GM18951 (cell line): ENCODE measurements at regions not wholly inside any gene's neighbourhood (a gene's known extent, or its start where the extent isn't known, plus 50 kb on each side); places are given as distances from the start of the nearest gene placed in this dataset.

ENCODE experiments used
- POLR2A ChIP-seq: IDR thresholded peaks from 4 replicates; pipeline ENCODE4 v1.6.1; 2011; ENCODE audit warnings: mild to moderate bottlenecking; ENCODE audit not compliant: insufficient read length, insufficient read depth; ENCODE audit errors: extremely low read depth
- in situ Hi-C: fragments of 300-500 bp; cut with MboI; formaldehyde crosslinking; loops from one replicate; pipeline ENCODE4 v1.12.0; 2022; ENCODE audit warnings: low sequenced_read_pairs, mixed read lengths, inconsistent platforms; ENCODE audit not compliant: unreplicated experiment

DNA sequence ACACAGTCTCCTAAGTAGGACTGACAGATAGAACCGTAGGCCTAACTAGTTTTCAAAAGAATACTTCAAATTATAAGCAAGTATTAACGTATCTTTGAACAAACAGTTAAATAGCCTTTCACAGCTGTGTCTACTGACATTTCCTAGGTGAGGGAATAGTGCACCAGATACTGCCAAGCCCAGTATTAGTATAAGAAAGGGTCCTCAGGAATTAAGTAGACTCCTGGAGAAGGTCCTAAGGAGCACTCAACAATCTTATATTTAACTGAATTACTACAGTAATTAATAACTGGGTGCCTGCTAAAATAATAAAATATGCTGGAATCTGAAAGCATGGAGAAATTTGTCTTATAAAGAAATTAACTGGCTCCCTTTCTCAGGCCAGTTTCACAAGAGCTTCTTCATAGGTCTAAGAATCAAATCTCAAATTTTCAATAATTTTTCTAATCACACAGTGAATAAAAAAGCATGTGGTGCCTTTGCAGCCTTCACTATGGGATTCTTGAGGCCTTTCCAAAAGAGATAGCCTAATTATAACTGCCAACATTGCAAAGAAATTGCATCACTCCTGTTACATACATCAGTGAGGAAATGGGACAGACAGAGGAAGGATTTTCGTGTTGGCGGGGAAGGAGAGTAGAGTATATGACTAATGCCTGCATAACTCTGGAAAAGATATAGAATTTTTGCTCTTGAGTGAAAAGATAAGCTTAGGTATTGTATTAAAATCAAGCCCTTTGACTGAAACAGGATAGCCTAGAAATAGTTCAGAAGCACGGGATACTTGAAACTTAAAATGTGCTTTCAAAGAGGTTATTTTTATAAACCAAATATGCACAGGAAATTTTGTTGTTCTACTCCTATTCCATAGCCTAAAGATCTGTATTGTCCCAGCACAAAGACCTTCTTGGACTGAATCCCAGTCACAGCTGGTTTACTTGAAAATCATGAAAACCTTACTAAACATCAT lies 228.6 kb upstream of the STK17B start:
- in situ Hi-C loops = no loop called here

DNA sequence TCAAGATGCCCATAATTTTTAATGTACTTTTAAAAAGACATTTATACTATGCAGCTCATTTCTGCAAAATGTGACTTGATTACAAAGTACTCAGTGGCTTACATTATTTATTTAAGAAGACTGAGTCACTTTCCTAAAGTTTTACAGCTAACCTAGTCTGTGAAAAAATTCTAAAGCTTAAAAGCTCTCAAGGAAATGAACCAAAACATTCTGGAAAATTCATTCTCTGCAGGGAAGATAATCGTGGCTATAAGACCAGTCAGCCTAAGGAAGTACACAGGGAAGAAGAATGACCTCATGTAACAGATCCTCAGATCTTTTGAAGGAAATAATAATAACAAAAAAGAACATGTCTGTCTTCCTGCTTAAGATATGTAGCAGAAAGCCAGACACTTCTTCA lies 232.1 kb upstream of the STK17B start:
- in situ Hi-C loops = no loop called here
- no peak for TF ChIP-seq POLR2A

More for the DNA sequence above, 228.6 kb upstream of the STK17B start:
- no peak for TF ChIP-seq POLR2A

DNA sequence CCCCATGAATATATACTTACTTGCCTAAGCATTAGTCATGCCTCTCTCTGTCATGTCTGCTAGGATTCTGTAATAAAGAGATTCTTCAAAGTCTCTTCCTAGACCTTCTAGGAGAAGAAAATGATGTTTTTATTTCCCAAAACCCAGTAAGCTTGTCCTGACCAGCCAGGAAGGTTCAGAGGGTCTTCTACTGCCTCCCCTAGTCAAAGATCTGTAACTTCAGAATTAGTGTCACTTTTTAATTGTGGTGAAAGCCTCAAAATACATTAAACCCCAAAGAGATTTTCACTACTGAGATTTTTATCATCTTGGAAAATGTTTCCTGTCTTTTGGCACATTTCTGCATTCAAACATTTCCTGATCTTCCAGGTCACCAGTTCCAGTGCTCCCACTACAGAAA lies 232.9 kb upstream of the STK17B start:
- in situ Hi-C loops = no loop called here
- no peak for TF ChIP-seq POLR2A

- in situ Hi-C loops = no loop called here
- no peak for TF ChIP-seq POLR2A
Observed at GRCh38 chr2:196407675-196408264, 231.7 kb upstream of the CCDC150 start.

- no peak for TF ChIP-seq POLR2A
- in situ Hi-C loops = no loop called here
Observed at GRCh38 chr2:196409376-196409775, 230.1 kb upstream of the CCDC150 start.

DNA sequence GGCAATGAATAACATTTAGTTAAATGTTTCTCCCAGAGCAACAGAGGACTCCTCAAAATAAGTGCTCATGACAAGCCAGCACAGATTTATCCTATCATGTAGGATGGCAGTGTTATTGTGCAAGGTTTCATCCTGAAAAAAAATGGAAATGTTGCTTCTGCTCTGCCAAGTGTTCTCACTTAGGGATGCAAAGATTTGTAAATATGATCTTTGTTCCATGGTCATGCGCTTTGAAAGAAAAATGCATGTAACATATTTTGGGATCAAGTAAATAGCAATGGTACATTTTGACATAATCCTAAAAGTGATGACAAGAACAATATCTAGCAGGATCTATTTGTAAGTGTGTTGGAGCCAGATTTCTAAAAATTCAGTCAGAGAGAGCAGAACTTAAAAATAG lies 229.5 kb upstream of the CCDC150 start:
- no peak for TF ChIP-seq POLR2A
- in situ Hi-C loops = no loop called here

GRCh38 chr2:196413821-196414274 lies 225.7 kb upstream of the CCDC150 start:
- in situ Hi-C loops = no loop called here
- TF ChIP-seq POLR2A = no peak

- no peak for TF ChIP-seq POLR2A
Observed at GRCh38 chr2:196415384-196415783, 224.1 kb upstream of the CCDC150 start.

GRCh38 chr2:196420143-196420542 lies 219.4 kb upstream of the CCDC150 start:
- no peak for TF ChIP-seq POLR2A
- in situ Hi-C loops = no loop called here

More at GRCh38 chr2:196415384-196415783, 224.1 kb upstream of the CCDC150 start:
- in situ Hi-C loops = no loop called here

- in situ Hi-C loops = no loop called here
- no peak for TF ChIP-seq POLR2A
Observed at GRCh38 chr2:196421880-196422279, 217.6 kb upstream of the CCDC150 start.

DNA sequence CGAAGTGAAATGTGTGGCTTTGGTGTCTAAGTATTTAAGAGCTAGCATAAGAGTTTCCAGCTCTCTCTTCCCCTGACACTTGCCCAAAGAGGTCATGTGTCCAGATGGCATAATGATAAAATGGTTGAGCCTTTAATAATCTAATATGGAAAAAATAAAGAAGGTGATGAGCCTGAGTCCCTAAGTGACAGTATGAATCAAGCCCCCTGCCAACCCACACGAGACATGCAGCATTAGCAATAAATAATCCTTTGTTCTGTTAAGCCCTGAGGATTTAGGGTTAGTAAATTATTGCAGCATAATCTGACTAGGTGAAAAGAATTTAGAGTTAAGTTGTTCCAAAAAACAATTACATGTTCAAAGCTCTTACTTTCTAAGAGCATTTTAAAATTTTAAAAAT lies 217.2 kb upstream of the CCDC150 start:
- TF ChIP-seq POLR2A = no peak
- in situ Hi-C loops = no loop called here

GRCh38 chr2:196426122-196426521 lies 213.4 kb upstream of the CCDC150 start:
- no peak for TF ChIP-seq POLR2A
- in situ Hi-C loops = no loop called here

GRCh38 chr2:196427986-196428634 lies 211.4 kb upstream of the CCDC150 start:
- in situ Hi-C loops = no loop called here
- TF ChIP-seq POLR2A = no peak
